22Rv1 (cell line): ENCODE measurements at regions not wholly inside any gene's neighbourhood (a gene's known extent, or its start where the extent isn't known, plus 50 kb on each side); places are given as distances from the start of the nearest gene placed in this dataset.

Experiments used
- CTCF ChIP-seq: fragments of 450-650 bp; IDR thresholded peaks from 2 replicates; pipeline ENCODE4 v1.5.1; 2017; ENCODE audit warnings: mild to moderate bottlenecking
- ZFX ChIP-seq: fragments of 450-650 bp; IDR thresholded peaks from 2 replicates; pipeline ENCODE4 v1.6.1; 2017; ENCODE audit warnings: antibody characterized with exemption, borderline replicate concordance

- no peak for TF ChIP-seq CTCF
- TF ChIP-seq ZFX: no peak
Observed at GRCh38 chr6:138011413-138011812, 95.8 kb downstream of the PERP start.
